ENCODE measurements at regions not wholly inside any gene's neighbourhood (a gene's known extent, or its start where the extent isn't known, plus 50 kb on each side); places are given as distances from the start of the nearest gene placed in this dataset.

GRCh38 chr16:13421726-13422125 lies 498.2 kb upstream of the ERCC4 start:
- Histone ChIP-seq H3K4me1 (ENCODE audit: control insufficient read depth, insufficient read depth, low read length) (no peaks in the 10 kb centered on the region), H3K9me3 (replicated peaks; ENCODE audit: control insufficient read depth, insufficient read depth, low read length) (peaks cover 2% of the 10 kb centered on the region; the same call in 1 of the 3 replicates), H3K27ac (ENCODE audit: control insufficient read depth, insufficient read depth) (no peak overlapping the region), H2AFZ (ENCODE audit: control insufficient read depth, low read depth, low read length) (no peak overlapping the region), H3K27me3 (replicated peaks in 1 of 2; ENCODE audit: control insufficient read depth in 2 of 2, insufficient read depth in 2 of 2, low read length in 1 of 2) (no peaks in the 10 kb centered on the region), H3K4me3 (no peak overlapping the region), H3K4me2 (ENCODE audit: control insufficient read depth, insufficient read depth) (no peak overlapping the region), H3K79me2 (ENCODE audit: control insufficient read depth, insufficient read depth, low read length) (no peaks in the 10 kb centered on the region), H4K20me1 (ENCODE audit: control insufficient read depth, insufficient read depth) (no peaks in the 10 kb centered on the region), H3K9ac (ENCODE audit: control insufficient read depth, insufficient read depth, low read length) (no peak overlapping the region), H3K36me3 (ENCODE audit: control insufficient read depth in 2 of 2, insufficient read depth in 2 of 2, low read length in 1 of 2) (no peaks in the 10 kb centered on the region)
- FAIRE-seq (no peak), DNase-seq (ENCODE audit: low read depth, low spot score) (no peak), ATAC-seq (no peak)
- POLR2A ChIA-PET = interaction anchor here (0.6 kb wide), 1 partner anchor 98 kb away, joined by 4 read pairs; no protein-coding TSS in a partner anchor
- RAD21 ChIA-PET (ENCODE audit: unreplicated experiment) = interaction anchor here (1.2 kb wide), 1 partner anchor 9 kb away, joined by 3 read pairs; no protein-coding TSS in a partner anchor
- TF ChIP-seq TARDBP (IDR thresholded peaks at IDR 0.05; ENCODE audit: borderline replicate concordance) (no peak), SPI1 (IDR thresholded peaks at IDR 0.05; ENCODE audit: borderline replicate concordance, insufficient read depth, low read depth, low read length) (no peak), ZBTB33 (IDR thresholded peaks at IDR 0.05) (no peak), GABPA (IDR thresholded peaks at IDR 0.05; ENCODE audit: low read depth) (no peak), MTA2 (IDR thresholded peaks at IDR 0.05; ENCODE audit: low read depth) (no peak), ASH2L (IDR thresholded peaks at IDR 0.05; ENCODE audit: borderline replicate concordance, low read depth) (no peak), NFIC (IDR thresholded peaks at IDR 0.05; ENCODE audit: low read depth, low read length) (no peak), PAX8 (IDR thresholded peaks at IDR 0.05) (no peak), MEF2A (IDR thresholded peaks at IDR 0.05; ENCODE audit: insufficient read depth, low read depth, low read length) (no peak), LARP7 (IDR thresholded peaks at IDR 0.05) (no peak), RB1 (IDR thresholded peaks at IDR 0.05; ENCODE audit: borderline replicate concordance) (no peak), SMAD5 (IDR thresholded peaks at IDR 0.05; ENCODE audit: low read depth) (no peak), NR2F1 (conservative IDR thresholded peaks at IDR 0.05) (no peak)
- TF ChIP-seq, protein P1, sequence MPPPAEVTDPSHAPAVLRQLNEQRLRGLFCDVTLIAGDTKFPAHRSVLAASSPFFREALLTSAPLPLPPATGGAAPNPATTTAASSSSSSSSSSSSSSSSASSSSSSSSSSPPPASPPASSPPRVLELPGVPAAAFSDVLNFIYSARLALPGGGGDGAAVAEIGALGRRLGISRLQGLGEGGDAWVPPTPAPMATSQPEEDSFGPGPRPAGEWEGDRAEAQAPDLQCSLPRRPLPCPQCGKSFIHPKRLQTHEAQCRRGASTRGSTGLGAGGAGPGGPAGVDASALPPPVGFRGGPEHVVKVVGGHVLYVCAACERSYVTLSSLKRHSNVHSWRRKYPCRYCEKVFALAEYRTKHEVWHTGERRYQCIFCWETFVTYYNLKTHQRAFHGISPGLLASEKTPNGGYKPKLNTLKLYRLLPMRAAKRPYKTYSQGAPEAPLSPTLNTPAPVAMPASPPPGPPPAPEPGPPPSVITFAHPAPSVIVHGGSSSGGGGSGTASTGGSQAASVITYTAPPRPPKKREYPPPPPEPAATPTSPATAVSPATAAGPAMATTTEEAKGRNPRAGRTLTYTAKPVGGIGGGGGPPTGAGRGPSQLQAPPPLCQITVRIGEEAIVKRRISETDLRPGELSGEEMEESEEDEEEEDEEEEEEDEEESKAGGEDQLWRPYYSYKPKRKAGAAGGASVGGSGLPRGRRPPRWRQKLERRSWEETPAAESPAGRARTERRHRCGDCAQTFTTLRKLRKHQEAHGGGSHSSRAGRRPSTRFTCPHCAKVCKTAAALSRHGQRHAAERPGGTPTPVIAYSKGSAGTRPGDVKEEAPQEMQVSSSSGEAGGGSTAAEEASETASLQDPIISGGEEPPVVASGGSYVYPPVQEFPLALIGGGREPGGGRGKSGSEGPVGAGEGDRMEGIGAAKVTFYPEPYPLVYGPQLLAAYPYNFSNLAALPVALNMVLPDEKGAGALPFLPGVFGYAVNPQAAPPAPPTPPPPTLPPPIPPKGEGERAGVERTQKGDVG (CRISPR knock-in tag; IDR thresholded peaks at IDR 0.05) = no peak
- in situ Hi-C loops (cut with MboI) (no loop called here), intact Hi-C loops (cut with micrococcal nuclease; ENCODE audit: unreplicated experiment) (no loop called here)
- WGBS (ENCODE audit: insufficient coverage, insufficient replicate concordance, low lambda C conversion rate, missing lambda C conversion rate) = 33% methylated on average over 3 of the region's 3 CpGs
- CTCF ChIA-PET = no interaction called here
- SMC1A ChIA-PET (ENCODE audit: uncharacterized antibody, unreplicated experiment) = interaction anchor here (1.0 kb wide), 1 partner anchor 380 kb away, joined by 3 read pairs; no protein-coding TSS in a partner anchor
- BruUV-seq (replicated peaks) = no TSS peak
